Amygdala (tissue), 56 donors: ENCODE measurements at regions not wholly inside any gene's neighbourhood (a gene's known extent, or its start where the extent isn't known, plus 50 kb on each side); places are given as distances from the start of the nearest gene placed in this dataset.

Experiments
- DNase-seq, 56 donors: peaks; one replicate each; lab custom pipeline; 2025; lab: John Stamatoyannopoulos, UW

GRCh38 chr6:147621263-147621662 is 112.8 kb downstream of the SAMD5 start:
- DNase-seq = no peak

DNA sequence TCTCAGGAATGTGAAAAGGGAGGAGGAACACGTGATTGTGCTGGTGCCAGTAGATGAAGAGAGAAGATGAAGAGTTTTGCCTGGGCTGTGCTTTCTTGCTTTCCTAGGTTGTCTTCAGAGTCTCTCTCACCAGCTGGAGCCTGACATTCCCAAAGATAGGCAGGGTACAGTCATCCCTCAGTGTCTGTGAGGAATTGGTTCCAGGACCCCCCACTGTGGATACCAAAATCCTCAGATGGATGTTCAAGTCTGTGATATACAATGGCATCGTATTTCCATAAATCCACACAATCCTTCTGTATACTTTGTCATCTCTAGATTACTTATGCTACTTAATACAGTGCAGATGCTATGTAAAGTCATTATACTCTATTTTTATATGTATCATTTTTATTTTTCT is 113.5 kb downstream of the SAMD5 start:
- no peak for DNase-seq

GRCh38 chr6:147624946-147625515 is 116.5 kb downstream of the SAMD5 start:
- DNase-seq = no peak

DNA sequence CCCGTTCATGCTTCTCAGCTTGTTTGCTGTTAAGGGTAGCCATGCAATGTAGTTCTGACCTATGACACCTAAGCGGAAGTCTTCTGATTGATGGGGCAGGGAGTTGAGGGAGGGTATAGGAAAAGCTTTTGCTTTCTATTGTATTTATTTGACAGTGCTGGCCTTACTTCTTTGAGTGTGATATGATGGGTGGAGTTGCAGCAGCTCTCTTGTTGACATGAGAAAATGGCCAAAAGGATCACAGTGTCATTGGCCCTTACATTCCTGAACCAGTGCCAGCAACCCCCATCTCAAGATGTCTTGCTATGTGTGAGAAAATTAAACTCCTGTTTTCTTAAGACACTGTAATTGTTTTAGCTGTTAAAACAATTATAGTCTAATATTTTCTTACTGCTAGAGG is 117.5 kb downstream of the SAMD5 start:
- DNase-seq = no peak

GRCh38 chr6:147627411-147627810 is 118.9 kb downstream of the SAMD5 start:
- DNase-seq = peak in 1 of 56 donors; percentile 2

GRCh38 chr6:147633191-147633590 is 124.7 kb downstream of the SAMD5 start:
- no peak for DNase-seq

GRCh38 chr6:147637620-147638195 is 129.2 kb downstream of the SAMD5 start:
- no peak for DNase-seq

DNA sequence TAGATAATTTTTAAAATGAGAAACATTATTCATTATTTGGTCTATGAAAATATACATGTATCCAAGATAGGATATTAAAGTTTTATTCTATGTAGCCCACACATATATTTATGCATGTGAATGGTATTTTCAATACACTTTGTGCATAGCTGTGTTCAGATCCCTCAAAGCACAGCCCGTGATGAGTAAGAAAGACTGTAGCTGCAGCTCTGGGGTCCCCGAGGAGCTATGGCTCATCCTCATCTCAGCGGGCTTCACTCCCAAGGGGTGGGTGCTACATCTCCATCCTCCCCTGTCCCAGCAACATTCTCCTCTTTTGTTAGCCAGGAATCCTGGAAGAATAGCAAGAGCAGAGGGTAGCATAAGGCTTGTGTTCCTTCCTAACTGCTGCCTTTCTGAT is 130.8 kb downstream of the SAMD5 start:
- no peak for DNase-seq

- DNase-seq = no peak
These were observed 132.1 kb downstream of the SAMD5 start for GRCh38 chr6:147640606-147641005.

DNA sequence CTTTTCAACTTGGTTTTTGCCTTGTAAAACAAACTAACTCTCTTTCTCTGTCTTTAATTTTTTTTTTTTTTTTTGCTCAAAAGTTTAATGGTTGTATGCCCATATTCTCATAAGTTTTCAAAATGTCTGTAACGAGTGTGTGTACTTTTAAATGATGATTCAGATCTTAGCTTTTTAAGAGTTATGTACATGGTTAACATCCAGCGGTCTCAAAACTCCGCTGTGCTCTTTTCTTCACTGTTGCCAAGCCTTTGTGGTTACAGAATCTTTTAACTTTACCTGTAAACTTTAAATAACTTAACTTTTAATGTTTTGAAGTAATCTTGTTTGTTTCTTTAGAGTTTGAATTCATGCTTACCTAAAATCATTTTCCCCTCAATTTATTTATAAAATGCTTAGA is 133.0 kb downstream of the SAMD5 start:
- no peak for DNase-seq

GRCh38 chr6:147642458-147642857 is 134.0 kb downstream of the SAMD5 start:
- DNase-seq = no peak

- DNase-seq = no peak
These were observed 135.1 kb downstream of the SAMD5 start for GRCh38 chr6:147643341-147644200.

- no peak for DNase-seq
These were observed 140.4 kb downstream of the SAMD5 start for GRCh38 chr6:147648916-147649315.

DNA sequence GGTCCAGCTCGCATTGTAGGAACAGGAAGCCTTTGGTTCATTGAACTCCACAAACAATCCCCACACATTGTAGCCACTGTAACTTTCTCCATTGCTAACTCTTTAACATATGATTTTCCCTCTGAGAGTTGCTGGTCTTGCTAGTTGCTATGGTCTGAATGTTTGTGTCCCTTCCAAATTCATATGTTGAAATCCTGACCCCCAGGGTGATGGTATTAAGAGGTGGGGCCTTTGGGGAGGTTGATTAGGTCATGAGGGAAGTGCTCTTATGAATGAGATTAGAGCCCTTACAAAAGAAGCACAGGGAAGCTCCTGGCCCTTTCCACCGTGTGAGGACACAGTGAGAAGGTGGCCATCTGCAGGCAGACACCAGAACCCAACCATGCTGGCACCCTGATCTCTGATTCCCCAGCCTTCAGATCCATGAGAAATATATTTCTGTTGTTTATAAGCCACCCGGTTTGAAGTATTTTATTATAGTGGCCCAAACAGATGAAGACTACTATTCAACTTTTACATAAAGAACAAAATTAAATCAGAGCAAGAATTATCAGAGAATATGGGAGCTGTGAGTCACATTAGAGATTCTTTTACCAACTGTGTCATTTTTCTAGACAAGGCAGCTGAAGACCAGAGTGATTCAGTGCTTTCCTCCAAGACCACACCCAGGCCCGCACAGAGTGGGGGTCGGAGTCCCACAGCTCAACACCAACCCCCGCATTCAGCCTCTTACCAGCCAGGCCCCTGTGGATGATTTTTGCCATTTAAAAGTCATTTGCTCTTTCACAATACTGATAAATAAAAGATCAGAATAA is 143.0 kb downstream of the SAMD5 start:
- peak in 1 of 56 donors; percentile 2 for DNase-seq

GRCh38 chr6:147653631-147654030 is 145.1 kb downstream of the SAMD5 start:
- no peak for DNase-seq

GRCh38 chr6:147654103-147654845 is 145.8 kb downstream of the SAMD5 start:
- DNase-seq = no peak

DNA sequence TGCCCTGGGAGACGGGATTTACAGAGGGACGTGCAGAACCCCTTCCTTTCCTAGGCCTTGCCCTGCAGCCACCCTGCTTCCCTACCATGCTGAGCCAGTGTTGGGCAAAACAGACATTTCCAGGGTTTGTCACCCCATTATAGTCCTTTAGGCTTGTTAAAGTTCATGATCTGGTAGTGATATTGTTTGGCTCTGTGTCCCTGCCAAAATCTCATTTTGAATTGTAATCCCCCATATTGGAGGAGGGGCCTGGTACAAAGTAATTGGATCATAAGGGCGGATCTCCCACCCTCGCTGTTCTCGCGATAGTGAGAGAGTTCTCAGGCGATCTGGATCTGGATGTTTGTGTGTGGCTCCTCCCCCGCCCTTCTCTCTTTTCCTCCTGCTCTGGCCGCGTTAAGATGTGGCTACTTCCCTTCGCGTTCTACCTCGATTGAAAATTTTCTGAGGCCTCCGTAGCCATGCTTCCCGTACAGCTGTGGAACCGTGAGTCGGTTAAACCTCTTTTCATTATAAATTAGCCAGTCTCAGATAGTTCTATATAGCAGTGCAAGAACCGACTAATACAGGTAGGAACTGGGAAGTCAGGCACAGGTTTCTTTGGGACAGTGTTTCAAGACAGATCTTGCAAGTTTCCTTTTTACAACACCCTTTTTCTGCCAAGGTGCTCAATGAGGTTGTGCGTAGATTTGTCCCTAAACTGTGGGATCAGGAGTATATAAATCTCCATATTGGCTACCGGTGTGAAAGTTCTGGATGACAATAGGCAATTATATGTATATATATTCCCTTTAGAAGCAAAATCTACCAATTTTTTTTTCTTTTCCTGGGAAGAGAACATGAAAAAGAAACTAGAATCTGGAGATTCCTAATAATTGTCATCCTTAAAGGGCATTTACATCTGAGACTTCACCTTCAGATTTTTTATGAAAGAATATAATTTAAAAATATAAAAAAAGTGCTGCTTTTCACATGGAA is 152.1 kb downstream of the SAMD5 start:
- no peak for DNase-seq

DNA sequence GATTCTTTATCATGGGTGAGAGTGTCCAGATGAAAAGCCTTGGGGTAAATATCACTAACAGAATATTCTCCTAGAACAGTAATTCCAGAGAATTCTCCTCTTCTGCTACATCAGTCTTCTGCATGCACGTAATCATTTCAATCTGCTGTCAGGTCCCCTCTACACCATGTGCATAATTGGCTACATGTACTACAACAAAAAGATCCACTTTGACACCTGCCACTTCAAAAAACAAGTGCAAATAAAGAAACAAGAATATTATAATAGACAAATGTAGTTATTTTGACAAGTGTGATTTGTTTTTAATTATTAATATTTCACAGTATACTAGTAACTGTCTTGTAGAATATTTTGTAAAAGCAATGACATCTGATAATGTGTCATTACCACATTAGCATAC is 154.2 kb downstream of the SAMD5 start:
- no peak for DNase-seq

- no peak for DNase-seq
These were observed 155.6 kb downstream of the SAMD5 start for GRCh38 chr6:147664092-147664491.
